Spleen (tissue), 11 donors: ENCODE measurements at regions not wholly inside any gene's neighbourhood (a gene's known extent, or its start where the extent isn't known, plus 50 kb on each side); places are given as distances from the start of the nearest gene placed in this dataset.

Experiments
- DNase-seq: peaks from one replicate; pipeline ENCODE4 v3.0.0-alpha.2; 2020
- H3K27ac ChIP-seq, 8 donors: fragments of 200-600 bp; sonication (generic) in 7 of 8; 1 replicate in 4 of 8; 2 replicates in 4 of 8; pipeline versions ENCODE4 v1.5.0 to v1.8.0; 2016 to 2021; ENCODE audit warnings: inconsistent platforms in 4 of 8, mild to moderate bottlenecking in 4 of 8, moderate library complexity in 1 of 8
- H3K27me3 ChIP-seq, 7 donors: fragments of 200-600 bp; sonication (generic) in 6 of 7; replicated peaks in 1 of 7; 1 replicate in 4 of 7; 2 replicates in 3 of 7; pipeline versions ENCODE4 v1.5.0 to v1.8.0; 2016 to 2021; ENCODE audit warnings: inconsistent platforms in 3 of 7, mild to moderate bottlenecking in 1 of 7
- H3K36me3 ChIP-seq, 6 donors: fragments of 200-600 bp; sonication (generic) in 5 of 6; 1 replicate in 4 of 6; 2 replicates in 2 of 6; pipeline versions ENCODE4 v1.5.0 to v1.8.0; 2016 to 2021; ENCODE audit warnings: inconsistent platforms in 2 of 6
- H3K4me1 ChIP-seq, 6 donors: fragments of 200-600 bp; sonication (generic) in 5 of 6; 1 replicate in 3 of 6; 2 replicates in 3 of 6; pipeline versions ENCODE4 v1.5.0 to v1.8.0; 2016 to 2021; ENCODE audit warnings: inconsistent platforms in 3 of 6
- H3K4me3 ChIP-seq, 8 donors: fragments of 200-600 bp; sonication (generic) in 7 of 8; 1 replicate in 4 of 8; 2 replicates in 4 of 8; pipeline versions ENCODE4 v1.5.0 to v1.8.0; 2016 to 2021; ENCODE audit warnings: inconsistent platforms in 4 of 8, mild to moderate bottlenecking in 4 of 8, moderate library complexity in 2 of 8
- H3K9me3 ChIP-seq, 8 donors: fragments of 200-600 bp; sonication (generic) in 7 of 8; 1 replicate in 4 of 8; 2 replicates in 4 of 8; pipeline versions ENCODE4 v1.5.0 to v1.8.0; 2016 to 2021; ENCODE audit warnings: inconsistent platforms in 4 of 8
- POLR2A ChIP-seq, 3 donors: fragments of 450-650 bp; IDR thresholded peaks; one replicate each; pipeline ENCODE4 v1.5.1; 2017; ENCODE audit warnings: antibody characterized with exemption in 3 of 3, mild to moderate bottlenecking in 1 of 3
- POLR2AphosphoS5 ChIP-seq, 3 donors: sonication (generic); formaldehyde crosslinking; IDR thresholded peaks; one replicate each; pipeline ENCODE4 v1.5.1; 2017; ENCODE audit warnings: antibody characterized with exemption in 3 of 3
- WGBS, 5 donors: extraction: QIAGEN DNeasy Blood & Tissue Kit in 3 of 5; methylation state at CpG; one replicate each; pipeline versions ENCODE4 v1.1.5 to v1.1.7; 2013 to 2018; 5-methylcytosine and 5-hydroxymethylcytosine counted together
- intact Hi-C: fragments of 100-400 bp; cut with DNase I; formaldehyde crosslinking; loops from one replicate; pipeline ENCODE4 v1.15.0; 2023; ENCODE audit warnings: low total_unique reads
- TF ChIP-seq, protein P1 (sequence below), 11 experiments: fragments of 200-600 bp in 7 of 11; fragments of 450-650 bp in 4 of 11; sonication (generic) in 4 of 11; IDR thresholded peaks in 8 of 11; conservative IDR thresholded peaks in 3 of 11; 1 replicate in 7 of 11; 2 replicates in 4 of 11; pipeline versions ENCODE4 v1.4.0 to v1.8.0; 2016 to 2021; ENCODE audit warnings: antibody characterized with exemption in 11 of 11, inconsistent platforms in 4 of 11, mild to moderate bottlenecking in 1 of 11
- donor health status: healthy with polysubstance abuse.
- donor health status: DM: no; HTN: no; CAD: no; lungs with moderate emphysema.
- donor health status: DM: no; HTN: no; CAD: no.
- donor health status: Bipolar disorder and iron deficiency.
- donor health status: healthy.
- donor health status: DM: no; HTN: no; CAD: no.
- donor health status: DM: yes; HTN: yes; CAD: no.

- DNase-seq: no peak
- intact Hi-C loops: loop anchor here (10.0 kb wide), 1 partner anchor 107 kb away; no protein-coding TSS in a partner anchor
- peaks cover 0 to 24% (median 3%) of the 10 kb centered on the region in 7 donors for H3K27me3 ChIP-seq
- H3K9me3 ChIP-seq: no peaks in the 10 kb centered on the region
- no peak overlapping the region for H3K4me3 ChIP-seq
- TF ChIP-seq POLR2AphosphoS5 (IDR thresholded peaks at IDR 0.05): no peak
- TF ChIP-seq, protein P1, sequence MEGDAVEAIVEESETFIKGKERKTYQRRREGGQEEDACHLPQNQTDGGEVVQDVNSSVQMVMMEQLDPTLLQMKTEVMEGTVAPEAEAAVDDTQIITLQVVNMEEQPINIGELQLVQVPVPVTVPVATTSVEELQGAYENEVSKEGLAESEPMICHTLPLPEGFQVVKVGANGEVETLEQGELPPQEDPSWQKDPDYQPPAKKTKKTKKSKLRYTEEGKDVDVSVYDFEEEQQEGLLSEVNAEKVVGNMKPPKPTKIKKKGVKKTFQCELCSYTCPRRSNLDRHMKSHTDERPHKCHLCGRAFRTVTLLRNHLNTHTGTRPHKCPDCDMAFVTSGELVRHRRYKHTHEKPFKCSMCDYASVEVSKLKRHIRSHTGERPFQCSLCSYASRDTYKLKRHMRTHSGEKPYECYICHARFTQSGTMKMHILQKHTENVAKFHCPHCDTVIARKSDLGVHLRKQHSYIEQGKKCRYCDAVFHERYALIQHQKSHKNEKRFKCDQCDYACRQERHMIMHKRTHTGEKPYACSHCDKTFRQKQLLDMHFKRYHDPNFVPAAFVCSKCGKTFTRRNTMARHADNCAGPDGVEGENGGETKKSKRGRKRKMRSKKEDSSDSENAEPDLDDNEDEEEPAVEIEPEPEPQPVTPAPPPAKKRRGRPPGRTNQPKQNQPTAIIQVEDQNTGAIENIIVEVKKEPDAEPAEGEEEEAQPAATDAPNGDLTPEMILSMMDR (IDR thresholded peaks at IDR 0.05 in 8 of 11, conservative IDR thresholded peaks at IDR 0.05 in 3 of 11): no peak
- TF ChIP-seq POLR2A (IDR thresholded peaks at IDR 0.05): no peak
- no peaks in the 10 kb centered on the region for H3K36me3 ChIP-seq
- no peaks in the 10 kb centered on the region for H3K4me1 ChIP-seq
- H3K27ac ChIP-seq: no peak overlapping the region
- 68 to 75% (median 71%) methylated on average over 8 of the region's 8 CpGs for WGBS, 5 donors
Observed at GRCh38 chr5:133757396-133757945, 145.1 kb upstream of the FSTL4 start.

- Histone ChIP-seq H3K27ac (no peak overlapping the region), H3K36me3 (no peaks in the 10 kb centered on the region), H3K4me1 (no peaks in the 10 kb centered on the region), H3K9me3 (no peaks in the 10 kb centered on the region), H3K27me3 (peaks cover 0 to 24% (median 3%) of the 10 kb centered on the region in 7 donors), H3K4me3 (no peak overlapping the region)
- intact Hi-C loops: loop anchor here (10.0 kb wide), 1 partner anchor 108 kb away; no protein-coding TSS in a partner anchor
- no peak for DNase-seq
- WGBS, 5 donors: 54 to 78% (median 65%) methylated on average over 3 of the region's 3 CpGs
- TF ChIP-seq POLR2A (IDR thresholded peaks at IDR 0.05): no peak
- no peak for TF ChIP-seq POLR2AphosphoS5 (IDR thresholded peaks at IDR 0.05)
- TF ChIP-seq, protein P1 (IDR thresholded peaks at IDR 0.05 in 8 of 11, conservative IDR thresholded peaks at IDR 0.05 in 3 of 11): no peak
Observed at GRCh38 chr5:133756756-133757155, 144.4 kb upstream of the FSTL4 start.

DNA sequence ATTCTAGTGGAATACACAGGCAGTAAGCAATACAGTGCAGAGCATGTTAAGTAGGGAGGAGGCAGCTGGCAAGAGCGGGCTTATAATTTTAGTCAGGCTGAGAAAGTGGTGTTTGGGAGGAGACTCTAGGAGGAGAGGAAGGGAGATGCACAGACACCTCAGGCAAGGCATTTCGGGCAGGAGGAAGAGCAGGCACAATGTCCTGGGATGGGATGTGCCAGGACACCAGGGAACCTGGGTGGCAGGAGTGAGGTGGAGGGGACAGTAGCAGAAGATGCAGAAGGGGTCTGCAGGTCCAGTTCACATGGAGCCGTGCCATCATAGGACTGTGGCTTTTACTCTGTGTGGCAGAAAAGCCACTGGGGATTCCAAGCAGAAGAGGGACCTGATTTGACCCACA lies 143.7 kb upstream of the FSTL4 start:
- no peak for DNase-seq
- TF ChIP-seq POLR2AphosphoS5 (IDR thresholded peaks at IDR 0.05): no peak
- TF ChIP-seq, protein P1 (IDR thresholded peaks at IDR 0.05 in 8 of 11, conservative IDR thresholded peaks at IDR 0.05 in 3 of 11): no peak
- no peak for TF ChIP-seq POLR2A (IDR thresholded peaks at IDR 0.05)
- H3K4me1 ChIP-seq: no peaks in the 10 kb centered on the region
- WGBS, 5 donors: 83 to 94% (median 88%) methylated on average over 3 of the region's 3 CpGs
- intact Hi-C loops: loop anchor here (10.0 kb wide), 1 partner anchor 109 kb away; no protein-coding TSS in a partner anchor
- H3K27ac ChIP-seq: no peak overlapping the region
- no peaks in the 10 kb centered on the region for H3K9me3 ChIP-seq
- no peaks in the 10 kb centered on the region for H3K36me3 ChIP-seq
- H3K4me3 ChIP-seq: no peak overlapping the region
- peaks cover 0 to 24% (median 3%) of the 10 kb centered on the region in 7 donors for H3K27me3 ChIP-seq

DNA sequence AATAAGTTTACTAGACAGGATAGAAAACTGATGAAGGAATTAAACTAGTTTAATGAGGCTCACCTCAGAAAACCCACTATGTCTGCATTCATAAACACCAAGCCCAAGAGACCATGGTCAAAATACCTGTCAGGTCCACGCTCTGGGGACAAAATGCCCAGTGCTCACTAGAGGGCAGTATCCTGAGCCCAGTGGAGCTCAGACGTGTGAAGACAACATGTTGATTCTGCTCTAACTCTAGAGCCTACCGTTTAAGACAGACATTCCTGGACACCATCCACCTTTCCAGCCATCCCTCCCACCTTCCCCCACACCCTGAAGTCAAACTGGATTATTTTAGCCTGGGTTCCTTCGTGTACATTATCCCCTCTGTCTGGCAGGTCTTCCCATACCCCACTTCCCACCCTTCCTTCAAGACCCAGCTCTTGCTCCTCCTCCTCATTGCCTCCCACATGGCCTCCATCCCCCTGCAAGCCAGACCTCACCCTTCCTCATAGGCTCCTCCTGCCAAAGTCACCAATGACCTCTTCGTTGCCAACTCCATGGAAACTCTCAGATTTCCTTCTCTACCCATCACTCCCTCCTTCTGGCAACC lies 142.3 kb upstream of the FSTL4 start:
- no peaks in the 10 kb centered on the region for H3K9me3 ChIP-seq
- no peak overlapping the region for H3K4me3 ChIP-seq
- WGBS, 5 donors: 22 to 33% (median 27%) methylated on average over 5 of the region's 5 CpGs
- no peak overlapping the region for H3K27ac ChIP-seq
- peaks cover 0 to 24% (median 3%) of the 10 kb centered on the region in 7 donors for H3K27me3 ChIP-seq
- TF ChIP-seq, protein P1 (IDR thresholded peaks at IDR 0.05 in 8 of 11, conservative IDR thresholded peaks at IDR 0.05 in 3 of 11): peak in 6 of 11 experiments; percentile 20 to 55 (median 37)
- no peak for TF ChIP-seq POLR2A (IDR thresholded peaks at IDR 0.05)
- no peaks in the 10 kb centered on the region for H3K36me3 ChIP-seq
- no peaks in the 10 kb centered on the region for H3K4me1 ChIP-seq
- intact Hi-C loops: loop anchor here (10.0 kb wide), 1 partner anchor 110 kb away; no protein-coding TSS in a partner anchor
- no peak for DNase-seq
